Naive B cell (primary cell): ENCODE measurements at regions not wholly inside any gene's neighbourhood (a gene's known extent, or its start where the extent isn't known, plus 50 kb on each side); places are given as distances from the start of the nearest gene placed in this dataset.
A peak's percentile ranks its signal among the peaks of the same experiment; 100 is the strongest.
"Not testable (repeated sequence)": the region's sequence is repeated elsewhere in the genome, so short reads cannot be mapped to it uniquely, and the experiment has no call there.

ENCODE experiments used
- ATAC-seq, 2 donors: fragments of 150-1000 bp; cut with Tn5 transposase; 2 replicates each; pipeline ENCODE4 v1.10.0; 2021; ENCODE audit warnings: low read depth in 2 of 2, mild to moderate bottlenecking in 2 of 2, moderate library complexity in 2 of 2
- DNase-seq: peaks from one replicate; pipeline ENCODE4 v3.0.0; 2022
- H3K27ac Mint-ChIP-seq, 6 donors: one replicate each; pipeline ENCODE4 v1.8.0; 2020 to 2022; ENCODE audit warnings: mild to moderate bottlenecking in 6 of 6, mixed read lengths in 6 of 6, moderate library complexity in 5 of 6, inconsistent platforms in 2 of 6
- H3K27me3 Mint-ChIP-seq, 3 donors: one replicate each; pipeline ENCODE4 v1.8.0; 2021 to 2022; ENCODE audit warnings: mixed read lengths in 3 of 3, mild to moderate bottlenecking in 1 of 3
- H3K36me3 Mint-ChIP-seq, 2 donors: one replicate each; pipeline ENCODE4 v1.8.0; 2020 to 2022; ENCODE audit warnings: mixed read lengths in 2 of 2, inconsistent platforms in 1 of 2, mild to moderate bottlenecking in 1 of 2
- H3K4me1 Mint-ChIP-seq, 3 donors: one replicate each; pipeline ENCODE4 v1.8.0; 2020 to 2022; ENCODE audit warnings: mixed read lengths in 3 of 3, inconsistent platforms in 1 of 3, mild to moderate bottlenecking in 1 of 3, moderate library complexity in 1 of 3
- H3K4me3 Mint-ChIP-seq, 8 donors: one replicate each; pipeline ENCODE4 v1.8.0; 2020 to 2022; ENCODE audit warnings: mild to moderate bottlenecking in 8 of 8, mixed read lengths in 8 of 8, moderate library complexity in 8 of 8, inconsistent platforms in 2 of 8
- H3K9me3 Mint-ChIP-seq, 7 donors: one replicate each; pipeline ENCODE4 v1.8.0; 2020 to 2022; ENCODE audit warnings: mixed read lengths in 7 of 7, mild to moderate bottlenecking in 5 of 7, inconsistent platforms in 2 of 7, moderate library complexity in 1 of 7

DNA sequence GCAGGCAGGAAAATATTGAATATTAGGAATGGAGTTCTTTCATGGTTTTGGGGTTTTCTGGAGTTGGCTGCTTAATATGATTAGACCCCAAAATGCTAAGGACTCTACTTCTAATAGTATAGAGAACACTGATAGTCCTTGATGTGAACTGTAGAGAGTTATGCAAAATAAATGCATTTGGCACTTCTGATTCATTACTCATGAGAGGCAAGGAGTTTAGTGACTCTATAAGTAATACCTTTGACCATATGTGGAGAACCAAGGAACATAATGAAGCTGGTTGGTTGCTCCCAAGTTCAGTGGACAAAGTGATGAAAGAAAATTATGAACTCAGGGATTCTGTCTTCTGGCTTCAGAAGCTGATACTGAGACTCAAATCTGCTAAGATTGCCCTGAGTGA, 83.9 kb upstream of the RANBP6 start:
- not testable (repeated sequence) for H3K27ac Mint-ChIP-seq, H3K36me3 Mint-ChIP-seq, DNase-seq, H3K4me1 Mint-ChIP-seq, H3K4me3 Mint-ChIP-seq, ATAC-seq, H3K9me3 Mint-ChIP-seq
- peaks cover 9 to 46% (median 17%) of the 10 kb centered on the region in 3 donors for H3K27me3 Mint-ChIP-seq

DNA sequence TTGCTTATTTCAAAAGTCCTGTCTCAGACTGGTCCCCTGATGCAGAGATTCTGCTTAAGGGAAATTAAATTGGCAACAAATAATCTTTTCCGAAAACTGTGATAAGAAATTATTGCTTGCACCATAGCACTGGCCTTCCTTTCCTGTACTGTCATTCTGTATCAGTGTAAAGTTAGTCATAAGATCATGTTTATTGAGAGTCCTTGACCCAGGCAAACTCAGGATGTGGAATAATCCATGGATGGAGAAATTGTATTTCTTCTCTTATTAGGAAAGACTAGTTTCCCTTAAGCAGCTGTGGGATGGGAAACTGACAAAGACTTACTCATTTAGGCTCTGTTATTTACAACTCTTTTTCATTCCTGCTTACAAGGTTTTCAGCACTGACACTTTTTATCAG, 83.0 kb upstream of the RANBP6 start:
- H3K27me3 Mint-ChIP-seq: peaks cover 9 to 46% (median 27%) of the 10 kb centered on the region in 3 donors
- no peaks in the 10 kb centered on the region for H3K4me1 Mint-ChIP-seq
- peaks cover 0 to 5% (median 0%) of the 10 kb centered on the region in 7 donors for H3K9me3 Mint-ChIP-seq
- ATAC-seq (no peak), DNase-seq (no peak)
- no peak overlapping the region for H3K27ac Mint-ChIP-seq
- H3K36me3 Mint-ChIP-seq: no peaks in the 10 kb centered on the region
- no peak overlapping the region for H3K4me3 Mint-ChIP-seq

DNA sequence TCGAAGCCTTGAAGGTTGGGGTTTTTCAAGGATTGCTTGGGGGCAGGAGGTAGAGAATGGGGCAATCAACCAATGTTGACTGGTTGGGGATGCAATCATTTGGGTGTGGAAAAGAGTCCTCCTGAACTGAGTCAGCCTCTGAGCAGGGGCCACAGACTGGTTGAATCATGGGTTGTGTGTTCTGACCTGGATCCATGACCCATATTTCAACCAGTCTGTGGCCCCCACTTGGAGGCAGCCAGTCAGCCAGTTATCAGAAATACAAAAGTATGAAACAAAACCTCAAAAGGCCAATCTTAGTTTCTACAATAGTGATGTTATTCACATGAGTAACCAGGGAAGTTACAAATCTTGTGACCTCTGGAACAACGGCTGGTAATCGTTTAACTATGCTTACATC, 81.4 kb upstream of the RANBP6 start:
- DNase-seq (no peak), ATAC-seq (no peak)
- Mint-ChIP-seq H3K27ac (no peak overlapping the region), H3K27me3 (peaks cover 9 to 46% (median 28%) of the 10 kb centered on the region in 3 donors), H3K4me1 (no peaks in the 10 kb centered on the region), H3K4me3 (no peak overlapping the region), H3K9me3 (peaks cover 0 to 5% (median 0%) of the 10 kb centered on the region in 7 donors), H3K36me3 (no peaks in the 10 kb centered on the region)

DNA sequence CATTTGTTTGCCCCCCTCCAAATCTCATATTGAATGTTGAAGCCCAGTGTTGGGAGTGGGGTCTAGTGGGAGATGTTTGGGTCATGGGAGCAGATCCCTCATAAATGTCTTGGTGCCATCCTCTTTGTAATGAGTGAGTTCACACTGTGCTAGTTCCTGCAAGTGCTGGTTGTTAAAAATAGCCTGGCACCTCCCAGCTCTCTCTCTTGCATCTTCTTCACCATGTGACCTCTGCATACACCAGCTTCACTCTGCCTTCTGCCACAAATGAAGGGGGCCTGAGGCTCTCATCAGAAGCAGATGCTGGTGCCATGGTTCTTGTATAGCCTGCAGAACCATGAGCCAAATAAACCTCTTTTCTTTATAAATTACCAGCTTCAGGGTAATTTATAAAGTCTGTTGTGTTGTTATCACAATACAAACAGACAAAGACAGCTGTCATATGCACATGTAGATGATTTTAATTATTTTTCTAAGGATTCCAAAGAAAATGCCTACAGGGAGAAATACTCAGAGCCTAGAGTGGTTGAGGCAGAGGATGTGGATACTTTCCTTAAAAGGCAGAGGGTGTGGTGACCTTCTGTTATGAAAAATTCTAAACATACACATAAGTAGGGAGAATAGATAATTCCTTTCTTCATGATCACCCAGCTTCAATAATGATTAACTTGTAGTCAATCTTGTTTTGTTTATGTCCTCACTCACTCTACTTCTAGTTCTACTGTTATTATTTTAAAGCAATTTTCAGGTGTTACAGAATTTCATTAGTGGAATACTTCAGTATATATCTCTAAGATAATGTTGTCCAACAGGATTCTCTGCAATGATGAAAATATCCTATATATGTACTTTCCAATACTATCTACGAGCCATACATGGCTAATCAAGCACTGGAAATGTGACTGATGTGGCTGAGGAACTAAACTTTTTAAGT, 75.1 kb upstream of the RANBP6 start:
- Mint-ChIP-seq H3K4me3 (no peak overlapping the region), H3K4me1 (no peaks in the 10 kb centered on the region), H3K27me3 (peaks cover 0 to 15% (median 5%) of the 10 kb centered on the region in 3 donors), H3K27ac (no peak overlapping the region), H3K36me3 (no peaks in the 10 kb centered on the region), H3K9me3 (no peaks in the 10 kb centered on the region)
- DNase-seq (no peak), ATAC-seq (no peak)

DNA sequence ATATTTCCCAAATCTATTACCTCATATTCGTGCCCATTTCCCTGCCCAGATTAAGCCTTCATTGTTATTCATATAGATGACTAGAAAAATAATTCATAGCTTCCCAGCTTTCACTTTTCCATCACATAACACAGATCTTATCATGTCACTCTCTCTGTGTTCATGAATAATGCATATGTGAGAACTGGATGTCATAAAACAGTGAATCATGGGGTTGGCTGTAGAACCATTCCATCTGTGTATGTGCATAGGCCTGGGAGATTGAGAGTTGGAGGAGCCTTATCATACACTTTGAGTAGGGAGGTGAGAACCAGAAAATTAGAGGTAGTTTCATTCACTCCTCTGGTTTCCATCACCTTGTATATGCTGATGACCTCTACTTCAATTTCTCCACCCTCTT, 73.9 kb upstream of the RANBP6 start:
- DNase-seq (no peak), ATAC-seq (no peak)
- no peaks in the 10 kb centered on the region for H3K36me3 Mint-ChIP-seq
- H3K9me3 Mint-ChIP-seq: no peaks in the 10 kb centered on the region
- peaks cover 0 to 10% (median 0%) of the 10 kb centered on the region in 3 donors for H3K27me3 Mint-ChIP-seq
- H3K27ac Mint-ChIP-seq: no peak overlapping the region
- H3K4me3 Mint-ChIP-seq: no peak overlapping the region
- no peaks in the 10 kb centered on the region for H3K4me1 Mint-ChIP-seq

DNA sequence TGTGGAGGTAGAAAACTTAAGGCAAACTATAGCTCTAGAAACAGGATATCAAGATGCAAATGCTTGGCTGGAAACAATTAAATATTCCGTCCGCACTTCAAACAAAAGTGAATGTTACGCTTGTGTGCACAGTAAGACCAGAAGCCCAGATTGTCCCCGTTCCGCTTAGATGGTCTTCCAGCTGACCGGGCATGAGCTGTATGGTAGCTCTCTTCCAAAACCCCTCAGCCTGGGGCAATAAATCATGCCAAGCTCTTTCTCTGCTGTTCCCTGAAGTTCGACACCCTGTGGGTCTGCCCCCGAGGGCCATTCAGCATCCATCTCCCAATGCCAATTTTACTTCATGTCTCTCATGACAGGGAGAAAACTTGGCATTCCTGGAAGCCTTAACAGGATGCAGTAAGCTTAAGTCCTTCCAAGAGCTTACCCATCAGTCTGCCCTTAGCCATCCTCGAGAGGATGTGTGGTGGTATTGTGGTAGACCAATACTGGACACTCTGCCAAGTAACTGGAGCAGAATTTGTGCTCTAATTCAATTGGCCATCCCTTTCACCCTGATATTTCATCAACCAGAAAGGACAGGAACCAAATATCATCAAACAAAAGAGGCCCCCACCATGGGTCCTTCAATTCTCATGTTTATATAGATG, 70.7 kb upstream of the RANBP6 start:
- DNase-seq: no peak
- no peak overlapping the region for H3K27ac Mint-ChIP-seq
- H3K9me3 Mint-ChIP-seq: no peaks in the 10 kb centered on the region
- no peaks in the 10 kb centered on the region for H3K4me1 Mint-ChIP-seq
- no peak overlapping the region for H3K4me3 Mint-ChIP-seq
- H3K36me3 Mint-ChIP-seq: no peaks in the 10 kb centered on the region
- no peak for ATAC-seq
- H3K27me3 Mint-ChIP-seq: no peaks in the 10 kb centered on the region

DNA sequence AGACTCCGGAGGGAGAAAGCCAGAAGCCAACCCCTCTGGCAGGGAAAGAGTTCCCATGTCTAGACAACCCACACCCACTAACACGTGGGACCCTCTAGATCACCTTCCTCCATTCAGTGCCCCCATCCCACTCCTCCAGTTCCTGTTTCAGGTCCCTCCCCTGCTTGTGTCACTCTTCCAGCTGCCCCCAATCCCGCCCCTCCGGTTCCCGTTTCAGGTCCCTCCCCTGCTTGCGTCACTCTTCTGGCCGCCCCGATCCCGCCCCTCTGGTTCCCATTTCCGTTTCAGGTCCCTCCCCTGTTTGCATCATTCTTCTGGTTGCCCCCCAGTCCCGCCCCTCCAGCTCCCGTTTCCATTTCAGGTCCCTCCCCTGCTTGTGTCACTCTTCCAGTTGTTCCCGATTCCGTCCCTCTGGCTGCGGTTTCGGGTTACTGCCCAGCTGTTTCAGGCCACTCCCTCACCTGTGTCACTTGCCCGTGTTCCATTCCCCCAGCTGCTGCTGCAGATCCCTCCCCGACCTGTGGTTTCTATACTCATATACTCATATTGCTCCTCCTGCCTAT, 64.8 kb upstream of the RANBP6 start:
- Mint-ChIP-seq H3K36me3 (peaks cover 0 to 5% of the 10 kb centered on the region in 2 donors), H3K27ac (peak overlapping the region; percentile 81 to 97 (median 90)), H3K9me3 (peaks cover 0 to 4% (median 0%) of the 10 kb centered on the region in 7 donors), H3K4me3 (peak overlapping the region; percentile 82 to 95 (median 93)), H3K27me3 (peaks cover 6 to 22% (median 6%) of the 10 kb centered on the region in 3 donors), H3K4me1 (peaks cover 7 to 17% (median 14%) of the 10 kb centered on the region in 3 donors)
- ATAC-seq (peak; percentile 94 to 95), DNase-seq (peak; percentile 72)

DNA sequence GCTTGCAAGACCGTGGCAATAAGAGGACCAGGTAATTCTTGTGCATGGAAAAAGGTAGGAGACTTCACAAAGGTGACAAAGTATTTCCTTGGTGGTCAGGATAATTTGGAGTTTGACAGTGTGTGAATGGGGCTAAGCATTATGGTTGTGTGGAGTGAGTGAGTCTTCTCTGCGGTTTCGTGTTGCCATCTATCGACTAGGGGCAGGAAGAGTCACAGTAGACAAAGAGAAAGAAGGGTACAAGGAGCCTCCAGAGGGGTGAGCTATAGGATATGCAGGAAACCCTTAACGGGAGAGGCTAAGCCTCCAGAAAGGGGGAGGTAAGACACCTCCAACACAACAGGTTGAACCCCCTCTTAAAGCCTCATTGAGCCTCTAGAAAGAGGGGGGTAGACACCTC, 64.0 kb upstream of the RANBP6 start:
- DNase-seq (no peak), ATAC-seq (no peak)
- H3K36me3 Mint-ChIP-seq: peaks cover 0 to 5% of the 10 kb centered on the region in 2 donors
- H3K9me3 Mint-ChIP-seq: peaks cover 0 to 4% (median 0%) of the 10 kb centered on the region in 7 donors
- H3K4me3 Mint-ChIP-seq: peak overlapping the region; percentile 82 to 95 (median 93)
- H3K4me1 Mint-ChIP-seq: peaks cover 7 to 17% (median 14%) of the 10 kb centered on the region in 3 donors
- peak overlapping the region in 3 of 6 donors; percentile 4 to 62 (median 6) for H3K27ac Mint-ChIP-seq
- peaks cover 6 to 22% (median 6%) of the 10 kb centered on the region in 3 donors for H3K27me3 Mint-ChIP-seq

DNA sequence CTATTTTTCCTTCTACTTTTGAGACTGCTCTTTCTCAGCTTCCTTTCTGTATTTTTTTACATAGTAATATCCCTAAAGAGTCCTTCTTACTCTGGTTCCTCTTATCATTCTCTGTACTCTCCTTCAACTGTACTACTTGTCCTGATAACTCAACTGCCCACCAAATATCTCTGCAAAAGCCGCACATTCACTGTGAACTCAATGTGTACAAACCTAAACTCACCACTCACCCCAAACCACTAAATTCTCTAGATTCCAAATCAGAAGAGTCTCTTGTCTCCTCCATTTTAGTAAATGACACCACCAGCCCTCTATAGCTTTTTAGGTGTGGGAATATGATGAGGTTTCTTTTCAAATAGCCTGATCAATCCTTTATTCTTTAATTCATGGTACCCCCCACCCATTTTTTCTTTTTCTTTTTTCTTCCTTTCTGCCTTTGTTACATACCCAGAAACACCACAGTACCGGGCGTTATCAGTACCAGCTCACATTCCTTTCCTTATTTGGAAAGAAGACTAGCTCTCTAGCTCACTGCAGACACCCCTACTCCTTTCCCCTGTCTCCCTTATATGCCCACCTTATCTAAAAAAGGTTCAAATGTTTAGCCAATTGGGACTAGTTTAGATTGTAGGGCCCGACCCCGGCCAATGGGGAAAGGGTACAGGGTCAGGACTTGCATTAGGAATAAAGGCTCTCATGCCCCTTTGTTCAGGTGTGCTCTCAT, 63.1 kb upstream of the RANBP6 start:
- ATAC-seq (no peak), DNase-seq (no peak)
- Mint-ChIP-seq H3K4me3 (peak overlapping the region in 1 of 8 donors; percentile 88), H3K27ac (peak overlapping the region in 2 of 6 donors; percentile 1 to 52), H3K9me3 (peaks cover 0 to 4% (median 0%) of the 10 kb centered on the region in 7 donors), H3K36me3 (peaks cover 0 to 5% of the 10 kb centered on the region in 2 donors), H3K27me3 (peaks cover 6 to 22% (median 6%) of the 10 kb centered on the region in 3 donors), H3K4me1 (peaks cover 7 to 17% (median 14%) of the 10 kb centered on the region in 3 donors)

DNA sequence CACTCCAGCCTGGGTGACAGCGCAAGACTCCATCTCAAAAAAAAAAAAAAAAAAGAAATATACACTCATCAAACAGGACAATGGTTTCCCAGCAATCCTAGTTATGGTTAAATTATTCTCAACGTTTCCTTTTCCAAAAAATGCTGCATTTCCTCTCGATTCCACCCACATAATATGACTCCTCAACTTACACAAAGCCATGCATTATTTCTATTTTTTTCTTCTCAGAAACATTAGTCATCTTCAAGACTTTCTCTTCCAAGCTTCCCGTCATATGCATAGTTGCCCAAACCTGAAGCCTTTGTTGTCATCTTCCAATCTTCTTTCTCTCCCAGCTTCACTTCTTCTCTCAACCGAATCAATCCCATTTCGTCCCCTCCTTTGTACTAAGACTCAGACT, 61.4 kb upstream of the RANBP6 start:
- H3K27me3 Mint-ChIP-seq: peaks cover 6 to 22% (median 6%) of the 10 kb centered on the region in 3 donors
- no peak overlapping the region for H3K4me3 Mint-ChIP-seq
- H3K4me1 Mint-ChIP-seq: peaks cover 7 to 17% (median 14%) of the 10 kb centered on the region in 3 donors
- H3K9me3 Mint-ChIP-seq: peaks cover 0 to 4% (median 0%) of the 10 kb centered on the region in 7 donors
- ATAC-seq (no peak), DNase-seq (no peak)
- no peak overlapping the region for H3K27ac Mint-ChIP-seq
- H3K36me3 Mint-ChIP-seq: peaks cover 0 to 5% of the 10 kb centered on the region in 2 donors

DNA sequence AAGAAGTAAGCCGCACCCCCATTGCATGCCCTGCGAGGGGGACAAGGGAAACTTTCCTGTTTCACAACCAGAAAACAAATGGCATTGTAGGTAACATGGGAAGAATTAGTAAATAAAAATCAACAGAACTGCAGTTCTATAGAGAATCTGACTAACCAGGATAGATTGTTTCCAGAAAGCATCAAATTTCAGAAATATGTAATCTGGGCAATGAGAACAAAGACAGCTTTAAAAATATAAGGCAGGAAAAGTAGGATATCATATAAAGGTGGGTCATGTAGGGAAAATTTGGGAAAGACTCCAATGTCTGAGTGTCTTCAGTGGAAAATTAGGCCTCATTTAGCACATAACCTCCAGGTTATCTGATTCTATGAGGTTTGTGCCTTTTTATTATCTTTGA, 58.3 kb upstream of the RANBP6 start:
- ATAC-seq: no peak
- peaks cover 6 to 13% (median 6%) of the 10 kb centered on the region in 3 donors for H3K27me3 Mint-ChIP-seq
- peaks cover 0 to 6% (median 0%) of the 10 kb centered on the region in 7 donors for H3K9me3 Mint-ChIP-seq
- H3K27ac Mint-ChIP-seq: peak overlapping the region in 1 of 6 donors; percentile 47
- no peak overlapping the region for H3K4me3 Mint-ChIP-seq
- peaks cover 6 to 13% (median 9%) of the 10 kb centered on the region in 3 donors for H3K4me1 Mint-ChIP-seq
- H3K36me3 Mint-ChIP-seq: peaks cover 1 to 10% of the 10 kb centered on the region in 2 donors
- no peak for DNase-seq

DNA sequence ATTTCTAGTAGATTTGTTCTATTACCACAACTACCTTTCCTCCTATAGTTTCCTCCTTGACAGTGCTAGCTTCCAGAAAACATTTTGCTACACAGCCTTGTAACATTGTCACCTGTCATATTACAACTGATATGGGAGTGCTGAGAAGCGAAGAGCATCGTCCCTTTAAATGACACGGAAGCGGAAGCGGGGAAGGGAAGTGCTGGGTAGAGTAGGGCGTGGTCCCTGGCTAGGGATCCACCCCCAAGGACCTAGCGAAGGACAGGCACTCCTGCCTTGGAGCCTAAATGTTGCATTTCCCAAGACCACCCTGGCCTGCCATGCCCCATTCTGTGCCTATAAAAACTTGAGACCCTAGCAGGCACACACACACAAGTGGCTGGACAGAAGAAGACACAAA, 57.4 kb upstream of the RANBP6 start:
- Mint-ChIP-seq H3K4me1 (peaks cover 8 to 19% (median 14%) of the 10 kb centered on the region in 3 donors), H3K4me3 (no peak overlapping the region), H3K27me3 (peaks cover 0 to 8% (median 6%) of the 10 kb centered on the region in 3 donors), H3K27ac (no peak overlapping the region), H3K9me3 (peaks cover 0 to 6% (median 0%) of the 10 kb centered on the region in 7 donors), H3K36me3 (peaks cover 9 to 10% of the 10 kb centered on the region in 2 donors)
- DNase-seq (no peak), ATAC-seq (no peak)

DNA sequence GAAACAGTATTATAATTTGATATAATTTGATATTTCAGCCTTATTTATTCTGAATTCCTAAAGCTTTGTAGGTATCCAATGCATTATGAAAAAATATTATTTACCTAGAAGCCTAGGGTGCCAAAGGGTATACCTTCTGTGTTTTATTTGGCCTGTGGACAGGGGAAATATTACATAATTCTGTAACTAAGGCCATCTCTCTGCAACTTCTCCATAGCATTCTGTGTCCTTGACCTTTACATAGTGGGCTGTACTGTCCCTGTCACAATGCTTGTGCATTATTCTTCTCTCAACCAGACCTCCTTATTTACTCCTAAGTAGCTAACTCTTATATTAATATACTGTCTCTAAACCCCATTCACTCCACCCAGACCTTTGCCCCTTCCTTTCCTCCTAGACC, 57.0 kb upstream of the RANBP6 start:
- no peak overlapping the region for H3K27ac Mint-ChIP-seq
- H3K4me1 Mint-ChIP-seq: peaks cover 8 to 19% (median 14%) of the 10 kb centered on the region in 3 donors
- H3K27me3 Mint-ChIP-seq: peaks cover 0 to 8% (median 6%) of the 10 kb centered on the region in 3 donors
- no peak overlapping the region for H3K4me3 Mint-ChIP-seq
- no peak for ATAC-seq
- peaks cover 10 to 14% of the 10 kb centered on the region in 2 donors for H3K36me3 Mint-ChIP-seq
- peaks cover 0 to 6% (median 0%) of the 10 kb centered on the region in 7 donors for H3K9me3 Mint-ChIP-seq
- DNase-seq: no peak
